SJSA1 (cell line): ENCODE measurements at regions not wholly inside any gene's neighbourhood (a gene's known extent, or its start where the extent isn't known, plus 50 kb on each side); places are given as distances from the start of the nearest gene placed in this dataset.
"Not testable (repeated sequence)": the region's sequence is repeated elsewhere in the genome, so short reads cannot be mapped to it uniquely, and the experiment has no call there.

Source experiments
- DNase-seq, 2 experiments: peaks; one replicate each; pipeline ENCODE4 v3.0.0-alpha.2; 2015 to 2020; ENCODE audit warnings: low spot score in 2 of 2, low read depth in 1 of 2
- H3K27ac ChIP-seq: fragments of 250-450 bp; sonication (Bioruptor Pico); 2 replicates; pipeline ENCODE4 v1.5.1; 2020; ENCODE audit warnings: mild to moderate bottlenecking, moderate library complexity
- H3K27me3 ChIP-seq: fragments of 250-450 bp; sonication (Bioruptor Pico); replicated peaks from 2 replicates; pipeline ENCODE4 v1.5.1; 2020; ENCODE audit warnings: mild to moderate bottlenecking, moderate library complexity
- H3K36me3 ChIP-seq: fragments of 250-450 bp; sonication (Bioruptor Pico); 2 replicates; pipeline ENCODE4 v1.5.1; 2020; ENCODE audit warnings: mild to moderate bottlenecking
- H3K4me1 ChIP-seq: fragments of 250-450 bp; sonication (Bioruptor Pico); replicated peaks from 2 replicates; pipeline ENCODE4 v1.6.1; 2021; ENCODE audit warnings: mild to moderate bottlenecking
- H3K4me3 ChIP-seq: fragments of 250-450 bp; sonication (Bioruptor Pico); 2 replicates; pipeline ENCODE4 v1.5.1; 2020; ENCODE audit warnings: mild to moderate bottlenecking
- H3K9me3 ChIP-seq: fragments of 250-450 bp; sonication (Bioruptor Pico); replicated peaks from 2 replicates; pipeline ENCODE4 v1.5.1; 2020; ENCODE audit warnings: mild to moderate bottlenecking

- no peaks in the 10 kb centered on the region for H3K36me3 ChIP-seq
- no peak for DNase-seq
- H3K4me1 ChIP-seq = no peaks in the 10 kb centered on the region
- no peaks in the 10 kb centered on the region for H3K27me3 ChIP-seq
- no peaks in the 10 kb centered on the region for H3K9me3 ChIP-seq
- H3K4me3 ChIP-seq = no peak overlapping the region
- H3K27ac ChIP-seq = no peak overlapping the region
Measured at GRCh38 chr4:133565379-133565778, 416.3 kb downstream of the PCDH10 start.

- Histone ChIP-seq H3K9me3 (no peaks in the 10 kb centered on the region), H3K36me3 (no peaks in the 10 kb centered on the region), H3K27me3 (no peaks in the 10 kb centered on the region), H3K27ac (no peak overlapping the region), H3K4me1 (no peaks in the 10 kb centered on the region), H3K4me3 (no peak overlapping the region)
- DNase-seq = no peak
Measured at GRCh38 chr4:133559987-133560386, 410.9 kb downstream of the PCDH10 start.

- no peak for DNase-seq
Measured at GRCh38 chr4:133555671-133556070, 406.6 kb downstream of the PCDH10 start.

GRCh38 chr4:133550436-133550835 lies 401.3 kb downstream of the PCDH10 start:
- H3K36me3 ChIP-seq = no peaks in the 10 kb centered on the region
- H3K27me3 ChIP-seq = no peaks in the 10 kb centered on the region
- H3K4me3 ChIP-seq = no peak overlapping the region
- no peaks in the 10 kb centered on the region for H3K9me3 ChIP-seq
- DNase-seq = no peak
- H3K27ac ChIP-seq = no peak overlapping the region
- no peaks in the 10 kb centered on the region for H3K4me1 ChIP-seq

More at GRCh38 chr4:133555671-133556070, 406.6 kb downstream of the PCDH10 start:
- Histone ChIP-seq H3K27me3 (no peaks in the 10 kb centered on the region), H3K4me3 (no peak overlapping the region), H3K4me1 (no peaks in the 10 kb centered on the region), H3K36me3 (no peaks in the 10 kb centered on the region), H3K9me3 (no peaks in the 10 kb centered on the region), H3K27ac (no peak overlapping the region)

GRCh38 chr4:133544097-133544496 lies 395.0 kb downstream of the PCDH10 start:
- H3K36me3 ChIP-seq = no peaks in the 10 kb centered on the region
- H3K4me3 ChIP-seq = no peak overlapping the region
- no peaks in the 10 kb centered on the region for H3K4me1 ChIP-seq
- H3K27me3 ChIP-seq = no peaks in the 10 kb centered on the region
- no peak for DNase-seq
- H3K9me3 ChIP-seq = no peaks in the 10 kb centered on the region
- no peak overlapping the region for H3K27ac ChIP-seq

DNA sequence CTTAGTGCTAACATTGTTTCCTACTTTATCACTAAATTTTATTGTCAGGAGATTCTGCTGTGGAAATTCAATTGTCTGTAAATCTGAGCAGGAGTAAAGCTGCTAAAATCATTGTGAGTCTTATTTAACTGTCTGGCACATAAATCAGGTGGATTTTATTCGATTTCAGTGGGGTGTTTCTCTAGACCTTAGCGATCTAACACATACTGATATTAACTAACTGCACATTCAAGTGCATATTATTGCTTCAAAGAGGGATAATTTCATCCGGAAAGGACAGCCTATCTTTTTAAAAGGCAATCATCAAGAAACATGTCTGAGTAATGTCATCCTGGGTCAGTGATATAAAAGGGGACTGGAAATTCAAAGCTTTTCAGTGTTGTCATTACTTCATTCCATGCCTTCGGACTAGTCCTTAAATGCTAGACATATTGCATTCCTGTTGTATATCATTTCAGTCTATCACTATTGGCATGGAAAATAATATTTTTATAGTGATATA lies 388.7 kb downstream of the PCDH10 start:
- Histone ChIP-seq H3K27ac (no peak overlapping the region), H3K4me1 (no peaks in the 10 kb centered on the region), H3K4me3 (no peak overlapping the region), H3K27me3 (no peaks in the 10 kb centered on the region), H3K9me3 (no peaks in the 10 kb centered on the region), H3K36me3 (no peaks in the 10 kb centered on the region)
- no peak for DNase-seq

DNA sequence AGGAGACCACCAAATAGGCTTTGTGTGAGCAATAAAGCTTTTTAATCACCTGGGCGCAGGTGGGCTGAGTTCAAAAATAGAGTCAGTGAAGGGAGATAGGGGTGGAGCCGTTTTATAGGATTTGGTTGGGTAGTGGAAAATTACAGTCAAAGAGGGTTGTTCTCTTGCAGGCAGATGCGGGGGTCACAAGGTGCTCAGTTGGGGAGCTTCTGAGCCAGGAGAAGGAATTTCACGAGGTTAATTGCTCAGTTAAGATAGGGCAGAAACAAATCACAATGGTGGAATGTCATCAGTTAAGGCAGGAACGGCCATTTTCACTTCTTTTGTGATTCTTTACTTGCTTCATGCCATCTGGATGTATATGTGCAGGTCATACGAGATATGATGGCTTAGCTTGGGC lies 385.1 kb downstream of the PCDH10 start:
- H3K27ac ChIP-seq, H3K9me3 ChIP-seq, H3K36me3 ChIP-seq, H3K4me1 ChIP-seq, H3K4me3 ChIP-seq, DNase-seq, H3K27me3 ChIP-seq: not testable (repeated sequence)

DNA sequence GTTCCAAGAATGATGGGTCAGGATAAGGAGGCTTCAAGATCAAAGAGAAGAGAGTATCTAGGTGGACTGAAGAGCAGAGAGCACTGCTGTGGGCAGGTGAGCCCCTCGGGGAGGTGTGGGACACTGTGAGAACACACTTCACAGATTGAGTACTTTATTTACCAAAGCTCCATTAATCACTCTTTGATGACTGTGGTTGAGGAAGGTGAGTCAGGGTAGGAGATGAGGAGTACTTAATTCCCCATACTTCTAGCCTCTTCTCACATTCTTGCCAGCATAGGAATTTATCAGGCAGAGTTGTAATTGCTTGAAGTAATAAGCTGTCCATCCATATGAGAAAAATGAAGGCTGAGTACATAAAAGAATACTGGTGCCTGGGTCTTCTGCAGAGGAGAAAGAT lies 375.3 kb downstream of the PCDH10 start:
- Histone ChIP-seq H3K36me3 (no peaks in the 10 kb centered on the region), H3K27ac (no peak overlapping the region), H3K9me3 (no peaks in the 10 kb centered on the region), H3K27me3 (no peaks in the 10 kb centered on the region), H3K4me1 (no peaks in the 10 kb centered on the region), H3K4me3 (no peak overlapping the region)
- DNase-seq = no peak

GRCh38 chr4:133513901-133514300 lies 364.8 kb downstream of the PCDH10 start:
- no peak for DNase-seq
- Histone ChIP-seq H3K27me3 (no peaks in the 10 kb centered on the region), H3K36me3 (no peaks in the 10 kb centered on the region), H3K27ac (no peak overlapping the region), H3K4me3 (no peak overlapping the region), H3K9me3 (no peaks in the 10 kb centered on the region), H3K4me1 (no peaks in the 10 kb centered on the region)

DNA sequence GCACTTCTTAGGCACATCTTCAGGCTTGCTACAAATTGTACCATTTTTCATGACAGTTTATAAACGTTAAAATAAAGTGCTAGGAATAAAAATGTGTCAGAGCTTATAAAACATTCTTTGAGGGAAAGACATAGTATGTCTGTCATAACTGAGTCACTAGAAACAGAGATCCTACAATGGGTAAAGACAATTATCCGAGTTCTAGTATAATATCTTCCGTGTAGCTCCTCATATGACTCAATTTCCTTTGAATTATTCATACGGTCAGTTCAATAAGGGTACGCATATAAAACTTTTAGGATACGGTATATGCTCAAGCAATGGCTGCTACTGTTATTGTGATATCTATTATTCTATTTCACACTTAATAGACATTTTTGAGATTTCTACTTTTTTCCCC lies 349.1 kb downstream of the PCDH10 start:
- no peaks in the 10 kb centered on the region for H3K27me3 ChIP-seq
- no peaks in the 10 kb centered on the region for H3K36me3 ChIP-seq
- H3K4me3 ChIP-seq = no peak overlapping the region
- no peak for DNase-seq
- H3K27ac ChIP-seq = no peak overlapping the region
- no peaks in the 10 kb centered on the region for H3K4me1 ChIP-seq
- H3K9me3 ChIP-seq = no peaks in the 10 kb centered on the region; the same call in 1 of the 2 replicates

DNA sequence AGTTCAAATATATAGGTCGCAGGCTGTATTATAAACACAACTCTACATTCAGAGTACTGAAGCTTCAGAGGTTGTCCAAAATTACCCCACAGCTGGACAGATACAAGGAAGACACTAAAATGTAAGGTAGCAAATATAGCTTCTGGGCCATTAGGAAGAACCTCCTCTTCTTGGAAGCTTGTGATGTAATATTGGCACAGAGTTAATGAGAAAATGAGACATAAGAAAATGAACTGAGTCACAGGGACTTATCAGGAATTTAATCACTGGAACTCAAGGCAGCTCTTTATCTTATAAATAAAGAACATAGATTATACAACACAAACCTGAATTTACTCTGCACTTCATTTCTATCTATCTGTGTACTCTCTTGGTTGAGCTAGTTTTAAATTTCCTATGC lies 344.7 kb downstream of the PCDH10 start:
- no peak overlapping the region for H3K4me3 ChIP-seq
- DNase-seq = no peak
- H3K9me3 ChIP-seq = no peaks in the 10 kb centered on the region; the same call in 1 of the 2 replicates
- H3K27me3 ChIP-seq = no peaks in the 10 kb centered on the region
- no peaks in the 10 kb centered on the region for H3K36me3 ChIP-seq
- no peaks in the 10 kb centered on the region for H3K4me1 ChIP-seq
- no peak overlapping the region for H3K27ac ChIP-seq

GRCh38 chr4:133493241-133493640 lies 344.1 kb downstream of the PCDH10 start:
- Histone ChIP-seq H3K9me3 (no peaks in the 10 kb centered on the region; the same call in 1 of the 2 replicates), H3K27me3 (no peaks in the 10 kb centered on the region), H3K36me3 (no peaks in the 10 kb centered on the region), H3K4me1 (no peaks in the 10 kb centered on the region), H3K27ac (no peak overlapping the region), H3K4me3 (no peak overlapping the region)
- no peak for DNase-seq

GRCh38 chr4:133484287-133484686 lies 335.2 kb downstream of the PCDH10 start:
- 0 out of 2 replicates have a peak, but pooled peaks cover 2% of the 10 kb centered on the region for H3K9me3 ChIP-seq
- H3K27ac ChIP-seq = no peak overlapping the region
- H3K4me1 ChIP-seq = no peaks in the 10 kb centered on the region
- H3K36me3 ChIP-seq = no peaks in the 10 kb centered on the region
- DNase-seq = no peak
- H3K27me3 ChIP-seq = no peaks in the 10 kb centered on the region
- H3K4me3 ChIP-seq = no peak overlapping the region

DNA sequence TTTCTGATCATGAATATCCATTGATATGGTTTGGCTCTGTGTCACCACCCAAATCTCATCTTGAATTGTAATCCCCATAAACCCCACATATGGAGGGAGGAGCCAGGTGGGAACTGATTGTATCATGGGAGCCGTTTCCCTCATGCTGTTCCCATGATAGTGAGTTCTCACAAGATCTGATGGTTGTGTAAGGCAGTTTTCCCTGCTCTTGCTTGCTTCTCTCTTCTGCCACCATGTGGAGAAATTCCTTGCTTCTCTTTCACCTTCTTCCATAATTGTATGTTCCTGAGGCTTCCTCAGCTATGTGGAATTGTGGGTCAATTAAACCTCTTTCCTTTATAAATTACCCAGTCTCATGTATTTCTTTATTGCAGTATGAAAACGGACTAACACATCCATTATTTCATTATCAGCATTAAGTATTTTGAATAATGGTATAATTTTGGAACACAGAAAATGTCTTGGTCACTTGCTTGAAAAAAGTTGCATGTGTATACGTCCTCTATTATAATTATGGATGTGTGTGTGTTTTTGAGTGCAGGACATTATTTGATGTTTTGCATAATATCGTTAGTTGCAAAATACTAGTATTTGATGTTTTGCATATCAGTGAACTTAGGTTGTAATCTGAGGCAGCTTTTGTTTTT lies 334.6 kb downstream of the PCDH10 start:
- H3K36me3 ChIP-seq = no peaks in the 10 kb centered on the region
- H3K4me3 ChIP-seq = no peak overlapping the region
- 0 out of 2 replicates have a peak, but pooled peaks cover 2% of the 10 kb centered on the region for H3K9me3 ChIP-seq
- DNase-seq = no peak
- no peaks in the 10 kb centered on the region for H3K4me1 ChIP-seq
- no peaks in the 10 kb centered on the region for H3K27me3 ChIP-seq
- H3K27ac ChIP-seq = no peak overlapping the region

DNA sequence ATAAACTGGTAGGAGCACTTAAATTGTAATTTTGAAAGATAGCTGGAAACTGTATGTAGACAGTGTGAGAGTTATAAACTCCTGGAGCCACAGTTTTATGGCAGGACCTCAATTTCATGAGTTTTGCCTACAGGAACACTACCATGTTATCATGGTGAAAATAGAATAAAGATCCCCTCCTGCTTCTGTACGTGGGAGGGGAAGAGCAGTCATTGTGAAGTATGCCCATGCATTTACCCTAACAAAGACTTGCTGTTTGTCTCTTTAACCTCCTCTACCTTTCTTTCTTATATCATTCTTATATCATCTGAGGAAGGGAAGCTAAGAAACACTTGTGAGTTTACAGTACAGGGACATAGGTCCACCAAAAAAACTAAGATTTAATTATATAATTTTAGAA lies 327.0 kb downstream of the PCDH10 start:
- Histone ChIP-seq H3K27me3 (no peaks in the 10 kb centered on the region), H3K4me1 (no peaks in the 10 kb centered on the region), H3K27ac (no peak overlapping the region), H3K4me3 (no peak overlapping the region), H3K9me3 (0 out of 2 replicates have a peak, but pooled peaks cover 2% of the 10 kb centered on the region), H3K36me3 (no peaks in the 10 kb centered on the region)
- no peak for DNase-seq
